ENCODE measurements at regions not wholly inside any gene's neighbourhood (a gene's known extent, or its start where the extent isn't known, plus 50 kb on each side); places are given as distances from the start of the nearest gene placed in this dataset.

DNA sequence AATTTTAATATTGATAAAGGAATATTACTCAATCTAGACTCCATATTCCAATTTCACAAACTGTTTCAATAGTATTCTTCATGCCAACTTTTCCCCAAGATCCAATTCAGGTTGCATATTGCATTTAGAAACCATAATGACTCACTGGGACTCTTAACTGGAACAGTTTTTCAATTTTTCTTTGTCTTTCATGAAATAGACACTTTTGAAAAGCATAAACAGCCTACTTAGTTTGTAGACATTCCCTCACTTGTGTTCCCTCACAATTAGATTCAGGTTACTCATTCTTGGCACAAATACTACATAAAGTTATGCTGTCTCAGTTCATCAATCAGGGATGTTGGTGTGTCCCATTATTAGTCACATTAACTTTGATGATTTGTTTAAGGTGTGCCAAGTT is 1768.4 kb upstream of the PIK3C3 start:
- Histone ChIP-seq H3K4me3 (no peak overlapping the region), H3K27me3 (replicated peaks; ENCODE audit: insufficient read depth) (no peaks in the 10 kb centered on the region), H3K27ac (no peak overlapping the region), H3K9me3 (no peaks in the 10 kb centered on the region), H3K36me3 (no peaks in the 10 kb centered on the region), H3K4me1 (ENCODE audit: control insufficient read depth in 1 of 2, low read depth in 2 of 2) (no peaks in the 10 kb centered on the region)
- no peak for ATAC-seq (ENCODE audit: insufficient number of reproducible peaks, low FRiP score, low read depth)
- DNase-seq (ENCODE audit: low spot score) = no peak
- no peak for TF ChIP-seq CTCF (IDR thresholded peaks at IDR 0.05)

DNA sequence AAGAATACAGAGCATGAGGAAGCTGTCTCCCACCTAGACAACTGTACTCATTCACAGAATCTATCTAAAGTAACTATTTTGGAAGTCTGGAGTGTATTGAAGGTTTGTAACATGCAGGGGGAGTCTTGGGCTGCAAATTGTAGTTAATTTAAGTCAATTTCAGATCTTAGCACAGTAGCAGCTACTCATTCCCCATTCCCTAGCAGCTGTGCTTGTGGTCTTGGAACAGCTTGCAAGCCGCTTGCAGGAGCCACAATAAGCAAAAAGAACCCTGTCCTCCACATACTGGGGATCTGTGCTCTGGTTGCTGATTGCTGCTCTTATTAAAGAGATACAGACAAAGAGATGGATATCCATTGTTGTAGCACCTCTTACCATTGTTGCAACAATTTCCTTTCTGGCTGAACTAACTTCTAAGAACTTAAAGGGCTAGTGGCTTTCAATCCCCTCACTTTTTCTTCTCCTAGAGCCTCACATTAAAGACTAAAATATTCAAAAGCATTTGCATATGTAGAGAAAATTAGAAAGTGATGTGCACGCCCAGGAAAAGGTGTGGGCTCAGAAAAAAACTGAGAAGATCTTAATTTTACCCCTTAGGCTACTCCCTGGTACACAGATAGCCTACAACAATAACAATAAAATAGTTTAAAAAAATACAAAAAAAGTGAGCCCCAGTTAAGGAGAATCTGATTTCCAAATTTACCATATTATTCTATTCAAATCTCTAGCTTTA is 1775.1 kb upstream of the PIK3C3 start:
- Histone ChIP-seq H3K27me3 (replicated peaks; ENCODE audit: insufficient read depth) (no peaks in the 10 kb centered on the region), H3K4me1 (ENCODE audit: control insufficient read depth in 1 of 2, low read depth in 2 of 2) (no peaks in the 10 kb centered on the region), H3K36me3 (no peaks in the 10 kb centered on the region), H3K4me3 (no peak overlapping the region), H3K27ac (no peak overlapping the region), H3K9me3 (no peaks in the 10 kb centered on the region)
- ATAC-seq (ENCODE audit: insufficient number of reproducible peaks, low FRiP score, low read depth) (no peak), DNase-seq (ENCODE audit: low spot score) (no peak)
- TF ChIP-seq CTCF (IDR thresholded peaks at IDR 0.05) = no peak

GRCh38 chr18:40168026-40168425 is 1787.0 kb upstream of the PIK3C3 start:
- no peak overlapping the region for H3K4me3 ChIP-seq
- no peaks in the 10 kb centered on the region for H3K9me3 ChIP-seq
- no peak for ATAC-seq (ENCODE audit: insufficient number of reproducible peaks, low FRiP score, low read depth)
- no peak for DNase-seq (ENCODE audit: low spot score)
- H3K27ac ChIP-seq = no peak overlapping the region
- no peak for TF ChIP-seq CTCF (IDR thresholded peaks at IDR 0.05)
- H3K27me3 ChIP-seq (replicated peaks; ENCODE audit: insufficient read depth) = no peaks in the 10 kb centered on the region
- no peaks in the 10 kb centered on the region for H3K4me1 ChIP-seq (ENCODE audit: control insufficient read depth in 1 of 2, low read depth in 2 of 2)
- no peaks in the 10 kb centered on the region for H3K36me3 ChIP-seq

DNA sequence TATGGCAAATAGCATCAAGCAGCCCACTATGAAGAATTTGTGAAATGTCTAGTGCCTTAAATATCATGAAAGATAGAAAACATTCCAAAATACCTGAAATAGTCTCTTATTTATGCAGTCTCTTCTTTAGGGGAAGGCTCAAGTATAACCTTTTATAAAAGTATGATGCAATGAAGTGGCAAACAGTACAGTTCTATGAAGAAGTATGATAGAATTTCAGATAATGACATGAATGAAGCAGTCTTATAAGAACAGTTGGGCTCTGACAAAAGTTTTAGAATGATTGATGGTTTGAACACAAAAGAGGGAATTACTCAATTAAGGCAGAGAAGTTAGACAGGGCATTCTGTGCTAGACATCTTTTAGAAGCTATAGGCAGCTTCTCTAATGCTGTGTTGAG is 1791.8 kb upstream of the PIK3C3 start:
- no peak for TF ChIP-seq CTCF (IDR thresholded peaks at IDR 0.05)
- H3K36me3 ChIP-seq = no peaks in the 10 kb centered on the region
- no peak for ATAC-seq (ENCODE audit: insufficient number of reproducible peaks, low FRiP score, low read depth)

DNA sequence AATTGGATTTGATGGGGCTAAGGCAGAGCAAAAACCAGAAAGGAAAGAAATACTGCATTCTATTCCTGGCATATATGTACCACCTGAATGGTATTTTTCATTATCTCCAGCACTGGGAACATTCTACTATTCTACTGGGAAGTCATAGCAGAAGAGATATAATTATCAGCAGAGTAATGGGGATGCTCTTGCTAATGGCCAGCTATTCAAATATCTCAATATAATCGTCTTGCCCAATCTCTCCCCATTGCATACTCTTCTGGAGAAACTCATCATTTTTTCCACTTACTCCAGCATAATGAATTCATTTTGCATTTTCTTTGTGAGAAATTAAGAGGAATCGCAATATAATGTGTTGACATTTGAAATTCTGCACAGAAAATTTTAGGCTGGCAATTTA is 1794.7 kb upstream of the PIK3C3 start:
- no peak for DNase-seq (ENCODE audit: low spot score)
- H3K4me3 ChIP-seq = no peak overlapping the region
- TF ChIP-seq CTCF (IDR thresholded peaks at IDR 0.05) = no peak
- H3K9me3 ChIP-seq = no peaks in the 10 kb centered on the region
- no peaks in the 10 kb centered on the region for H3K27me3 ChIP-seq (replicated peaks; ENCODE audit: insufficient read depth)
- H3K4me1 ChIP-seq (ENCODE audit: control insufficient read depth in 1 of 2, low read depth in 2 of 2) = no peaks in the 10 kb centered on the region
- no peak for ATAC-seq (ENCODE audit: insufficient number of reproducible peaks, low FRiP score, low read depth)
- no peak overlapping the region for H3K27ac ChIP-seq
- H3K36me3 ChIP-seq = no peaks in the 10 kb centered on the region

More for the DNA sequence above, 1791.8 kb upstream of the PIK3C3 start:
- DNase-seq (ENCODE audit: low spot score) = no peak
- H3K4me3 ChIP-seq = no peak overlapping the region
- no peaks in the 10 kb centered on the region for H3K9me3 ChIP-seq
- H3K27ac ChIP-seq = no peak overlapping the region
- H3K4me1 ChIP-seq (ENCODE audit: control insufficient read depth in 1 of 2, low read depth in 2 of 2) = no peaks in the 10 kb centered on the region
- no peaks in the 10 kb centered on the region for H3K27me3 ChIP-seq (replicated peaks; ENCODE audit: insufficient read depth)
